GM12891 (cell line): ENCODE measurements at regions not wholly inside any gene's neighbourhood (a gene's known extent, or its start where the extent isn't known, plus 50 kb on each side); places are given as distances from the start of the nearest gene placed in this dataset.

ENCODE experiments used
- POLR2A ChIP-seq: IDR thresholded peaks from 2 replicates; pipeline ENCODE4 v1.6.1; 2011; ENCODE audit warnings: low read depth, low read length, control low read depth
- POLR2AphosphoS5 ChIP-seq: IDR thresholded peaks from 2 replicates; pipeline ENCODE4 v1.6.1; 2011; ENCODE audit warnings: low read depth, low read length, control low read depth
- TAF1 ChIP-seq: IDR thresholded peaks from 2 replicates; pipeline ENCODE4 v1.6.1; 2011; ENCODE audit warnings: low read depth, low read length, control low read depth

DNA sequence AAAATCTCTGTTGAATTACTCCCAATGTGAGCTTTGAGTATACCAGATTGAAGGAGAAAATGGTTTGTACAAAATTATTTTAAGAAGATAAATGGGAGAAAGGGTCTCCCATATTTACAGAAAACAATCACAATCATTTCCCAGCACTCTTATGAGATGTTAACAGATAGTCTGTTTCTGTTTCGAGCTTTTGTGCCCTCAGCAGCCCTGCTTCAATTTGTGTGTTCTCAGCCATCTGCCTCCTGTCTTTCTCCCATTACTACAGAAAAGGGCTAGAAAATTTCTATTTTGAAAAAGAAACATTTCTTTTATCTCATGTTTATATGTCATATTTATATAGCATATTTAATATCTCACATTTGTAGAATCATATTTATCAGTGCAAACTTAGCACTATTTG, 498.4 kb downstream of the TTLL7 start:
- no peak for TF ChIP-seq TAF1
- TF ChIP-seq POLR2AphosphoS5, result no peak
- TF ChIP-seq POLR2A, result no peak
